ENCODE measurements at regions not wholly inside any gene's neighbourhood (a gene's known extent, or its start where the extent isn't known, plus 50 kb on each side); places are given as distances from the start of the nearest gene placed in this dataset.

- DNase-seq (ENCODE audit: low read depth in 2 of 2), result no peak
Observed at GRCh38 chr6:105587349-105588122, 184.7 kb upstream of the PREP start.

GRCh38 chr6:105578179-105578707, 175.4 kb upstream of the PREP start:
- no peak for DNase-seq (ENCODE audit: low read depth in 2 of 2)

- DNase-seq (ENCODE audit: low read depth in 2 of 2), result no peak
Observed at GRCh38 chr6:105573556-105573955, 170.7 kb upstream of the PREP start.

GRCh38 chr6:105573138-105573537, 170.3 kb upstream of the PREP start:
- DNase-seq (ENCODE audit: low read depth in 2 of 2), result no peak

- DNase-seq (ENCODE audit: low read depth in 2 of 2), result no peak
Observed at GRCh38 chr6:105570416-105570815, 167.5 kb upstream of the PREP start.

GRCh38 chr6:105569706-105570105, 166.8 kb upstream of the PREP start:
- no peak for DNase-seq (ENCODE audit: low read depth in 2 of 2)

GRCh38 chr6:105568751-105569150, 165.9 kb upstream of the PREP start:
- DNase-seq (ENCODE audit: low read depth in 2 of 2), result no peak

GRCh38 chr6:105568142-105568541, 165.3 kb upstream of the PREP start:
- no peak for DNase-seq (ENCODE audit: low read depth in 2 of 2)

- no peak for DNase-seq (ENCODE audit: low read depth in 2 of 2)
Observed at GRCh38 chr6:105567140-105567539, 164.3 kb upstream of the PREP start.

- DNase-seq (ENCODE audit: low read depth in 2 of 2), result no peak
Observed at GRCh38 chr6:105566503-105566902, 163.6 kb upstream of the PREP start.

- no peak for DNase-seq (ENCODE audit: low read depth in 2 of 2)
Observed at GRCh38 chr6:105564121-105564902, 161.4 kb upstream of the PREP start.

GRCh38 chr6:105562027-105562426, 159.1 kb upstream of the PREP start:
- DNase-seq (ENCODE audit: low read depth in 2 of 2), result no peak

- no peak for DNase-seq (ENCODE audit: low read depth in 2 of 2)
Observed at GRCh38 chr6:105561486-105561885, 158.6 kb upstream of the PREP start.

GRCh38 chr6:105560611-105561066, 157.8 kb upstream of the PREP start:
- no peak for DNase-seq (ENCODE audit: low read depth in 2 of 2)

- DNase-seq (ENCODE audit: low read depth in 2 of 2), result no peak
Observed at GRCh38 chr6:105557291-105557690, 154.4 kb upstream of the PREP start.

- DNase-seq (ENCODE audit: low read depth in 2 of 2), result no peak
Observed at GRCh38 chr6:105553171-105553570, 150.3 kb upstream of the PREP start.

- DNase-seq (ENCODE audit: low read depth in 2 of 2), result no peak
Observed at GRCh38 chr6:105550955-105551620, 148.2 kb upstream of the PREP start.

GRCh38 chr6:105546754-105547153, 143.9 kb upstream of the PREP start:
- no peak for DNase-seq (ENCODE audit: low read depth in 2 of 2)

- DNase-seq (ENCODE audit: low read depth in 2 of 2), result no peak
Observed at GRCh38 chr6:105545947-105546731, 143.3 kb upstream of the PREP start.

GRCh38 chr6:105545228-105545920, 142.5 kb upstream of the PREP start:
- no peak for DNase-seq (ENCODE audit: low read depth in 2 of 2)

GRCh38 chr6:105539911-105540310, 137.0 kb upstream of the PREP start:
- no peak for DNase-seq (ENCODE audit: low read depth in 2 of 2)

Data from activated CD8-positive, alpha-beta memory T cell treated with anti-CD3 and anti-CD28 coated beads for 4 hours (primary cell).